ENCODE measurements at regions not wholly inside any gene's neighbourhood (a gene's known extent, or its start where the extent isn't known, plus 50 kb on each side); places are given as distances from the start of the nearest gene placed in this dataset.

DNA sequence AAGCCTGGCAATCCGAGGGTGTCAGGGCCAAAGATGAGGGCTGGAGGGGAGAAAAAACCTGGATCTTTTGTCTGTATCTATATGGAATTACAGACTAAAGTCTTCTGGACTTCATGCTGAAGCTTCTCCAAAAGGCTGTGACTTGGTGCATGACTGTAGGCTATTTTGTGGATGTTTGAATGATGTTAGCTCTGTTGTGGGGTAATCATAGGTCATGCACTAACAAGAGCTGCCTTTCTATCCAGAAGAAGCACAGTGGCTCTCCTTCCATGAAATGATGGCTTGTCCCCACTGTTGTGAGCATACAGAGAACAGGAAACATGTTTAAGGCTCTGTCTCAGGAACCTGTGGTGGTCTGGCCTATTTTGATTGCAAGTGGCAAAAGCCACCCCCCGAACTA, 263.3 kb upstream of the PLET1 start:
- H2AFZ ChIP-seq (ENCODE audit: low read length): no peak overlapping the region
- no peaks in the 10 kb centered on the region for H3K4me1 ChIP-seq (ENCODE audit: low read length)

DNA sequence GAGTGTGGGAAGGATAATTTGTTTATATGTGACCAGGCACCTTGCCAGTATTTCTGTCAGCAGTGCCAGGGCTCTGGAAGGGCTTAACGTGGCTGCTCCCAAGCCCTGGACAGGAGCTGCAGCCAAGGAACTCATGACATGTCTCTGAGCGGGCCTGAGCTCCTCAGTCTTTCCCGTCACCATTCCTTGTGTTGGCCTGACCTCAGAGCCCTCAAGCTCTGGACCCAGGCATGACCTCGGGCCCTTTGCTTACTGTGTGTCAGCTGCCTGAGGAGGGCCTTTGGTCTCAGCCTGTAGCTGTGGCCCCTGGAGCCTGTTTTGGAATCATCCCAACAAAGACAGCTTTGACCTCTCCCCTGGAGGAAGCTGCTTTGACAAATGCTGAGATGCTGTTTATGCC, 264.1 kb upstream of the PLET1 start:
- H3K9me2 ChIP-seq (replicated peaks; ENCODE audit: insufficient read depth, low read length): no peaks in the 10 kb centered on the region
- no peaks in the 10 kb centered on the region for H3K4me1 ChIP-seq (ENCODE audit: low read length)
- no peaks in the 10 kb centered on the region for H4K20me1 ChIP-seq (ENCODE audit: insufficient read depth, low read depth, low read length)
- no peak overlapping the region for H3K4me3 ChIP-seq (ENCODE audit: low read length)
- no peaks in the 10 kb centered on the region for H3K27me3 ChIP-seq (ENCODE audit: low read length)
- no peak overlapping the region for H3K9ac ChIP-seq (ENCODE audit: low read length)
- DNase-seq: no peak
- H3K36me3 ChIP-seq (ENCODE audit: insufficient read depth, low read length): no peaks in the 10 kb centered on the region
- no peak overlapping the region for H3K27ac ChIP-seq (ENCODE audit: low read length)
- H3K4me2 ChIP-seq (ENCODE audit: low read depth, low read length, poor library complexity, severe bottlenecking): no peak overlapping the region
- H3K79me2 ChIP-seq (ENCODE audit: low read length): no peaks in the 10 kb centered on the region
- no peaks in the 10 kb centered on the region for H3K9me3 ChIP-seq (ENCODE audit: low read length)
- H2AFZ ChIP-seq (ENCODE audit: low read length): no peak overlapping the region

More for the DNA sequence above, 263.3 kb upstream of the PLET1 start:
- DNase-seq: no peak
- no peaks in the 10 kb centered on the region for H3K9me2 ChIP-seq (replicated peaks; ENCODE audit: insufficient read depth, low read length)
- H3K9me3 ChIP-seq (ENCODE audit: low read length): no peaks in the 10 kb centered on the region
- H3K4me2 ChIP-seq (ENCODE audit: low read depth, low read length, poor library complexity, severe bottlenecking): no peak overlapping the region
- H3K27ac ChIP-seq (ENCODE audit: low read length): no peak overlapping the region
- no peak overlapping the region for H3K4me3 ChIP-seq (ENCODE audit: low read length)
- H3K9ac ChIP-seq (ENCODE audit: low read length): no peak overlapping the region
- no peaks in the 10 kb centered on the region for H3K27me3 ChIP-seq (ENCODE audit: low read length)
- no peaks in the 10 kb centered on the region for H3K79me2 ChIP-seq (ENCODE audit: low read length)
- no peaks in the 10 kb centered on the region for H3K36me3 ChIP-seq (ENCODE audit: insufficient read depth, low read length)
- no peaks in the 10 kb centered on the region for H4K20me1 ChIP-seq (ENCODE audit: insufficient read depth, low read depth, low read length)

DNA sequence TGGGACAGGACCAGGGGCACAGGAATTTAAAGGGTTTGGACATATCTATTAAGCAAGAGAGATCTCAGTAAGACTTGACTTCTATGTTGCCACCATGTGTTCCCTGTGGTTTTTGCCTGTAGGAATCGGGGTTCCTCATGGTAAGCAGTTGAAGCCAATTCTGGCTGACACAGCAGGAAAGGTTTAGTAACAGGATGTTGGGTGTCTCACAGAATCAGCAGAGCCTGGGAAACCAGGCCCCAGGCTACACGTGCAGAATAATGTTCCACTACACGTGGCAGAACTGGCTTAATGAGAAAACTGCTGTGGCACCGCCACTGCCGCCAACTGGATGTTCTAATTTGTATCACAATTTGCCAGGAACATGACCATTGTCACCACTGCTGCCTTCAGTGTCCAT, 264.6 kb upstream of the PLET1 start:
- H2AFZ ChIP-seq (ENCODE audit: low read length): no peak overlapping the region

DNA sequence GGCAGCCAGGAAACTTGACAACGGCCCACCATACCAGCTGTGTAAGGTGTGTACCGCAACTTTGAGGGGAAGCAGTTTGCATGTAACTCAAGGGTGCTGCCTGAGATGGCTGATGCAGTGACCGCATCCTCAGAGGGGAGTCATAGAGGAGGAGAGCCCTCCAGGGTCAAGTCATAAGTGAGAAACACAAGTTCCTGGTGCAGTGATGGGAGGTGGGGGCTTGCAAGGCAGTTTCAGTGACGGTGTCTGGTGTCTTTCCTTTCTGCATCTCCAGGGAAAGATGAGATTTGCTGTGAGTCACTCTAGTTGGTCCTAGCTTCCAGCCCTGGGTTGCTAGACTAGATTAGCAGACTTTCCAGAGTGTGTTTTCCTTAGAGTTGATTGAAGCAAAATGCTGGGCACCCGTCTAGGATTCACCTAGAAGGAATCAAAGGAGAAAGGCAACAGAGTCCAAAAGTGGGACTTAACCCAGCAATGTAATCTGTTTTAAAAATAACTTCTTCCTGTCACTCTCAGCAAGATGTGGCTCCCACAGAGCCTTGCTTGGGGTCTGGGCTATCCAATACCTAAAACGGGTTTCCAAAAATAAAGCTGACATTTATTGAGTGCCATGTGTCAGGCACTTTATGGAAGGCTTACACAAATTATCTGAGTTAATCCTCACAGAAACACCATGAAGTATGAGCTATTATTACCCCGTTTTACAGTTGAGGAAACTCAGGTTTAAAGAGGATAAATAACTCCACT, 265.4 kb upstream of the PLET1 start:
- Histone ChIP-seq H2AFZ (ENCODE audit: low read length) (no peak overlapping the region), H3K4me3 (ENCODE audit: low read length) (no peak overlapping the region), H3K9me3 (ENCODE audit: low read length) (no peaks in the 10 kb centered on the region), H3K27ac (ENCODE audit: low read length) (no peak overlapping the region), H3K4me2 (ENCODE audit: low read depth, low read length, poor library complexity, severe bottlenecking) (no peak overlapping the region), H4K20me1 (ENCODE audit: insufficient read depth, low read depth, low read length) (no peaks in the 10 kb centered on the region), H3K27me3 (ENCODE audit: low read length) (no peaks in the 10 kb centered on the region), H3K9ac (ENCODE audit: low read length) (no peak overlapping the region), H3K9me2 (replicated peaks; ENCODE audit: insufficient read depth, low read length) (no peaks in the 10 kb centered on the region), H3K4me1 (ENCODE audit: low read length) (no peaks in the 10 kb centered on the region), H3K36me3 (ENCODE audit: insufficient read depth, low read length) (no peaks in the 10 kb centered on the region), H3K79me2 (ENCODE audit: low read length) (no peaks in the 10 kb centered on the region)
- no peak for DNase-seq

More for the DNA sequence above, 264.6 kb upstream of the PLET1 start:
- no peaks in the 10 kb centered on the region for H3K36me3 ChIP-seq (ENCODE audit: insufficient read depth, low read length)
- H3K27me3 ChIP-seq (ENCODE audit: low read length): no peaks in the 10 kb centered on the region
- no peak overlapping the region for H3K4me3 ChIP-seq (ENCODE audit: low read length)
- no peak for DNase-seq
- no peaks in the 10 kb centered on the region for H3K79me2 ChIP-seq (ENCODE audit: low read length)
- no peak overlapping the region for H3K4me2 ChIP-seq (ENCODE audit: low read depth, low read length, poor library complexity, severe bottlenecking)
- no peaks in the 10 kb centered on the region for H4K20me1 ChIP-seq (ENCODE audit: insufficient read depth, low read depth, low read length)
- H3K4me1 ChIP-seq (ENCODE audit: low read length): no peaks in the 10 kb centered on the region
- no peak overlapping the region for H3K27ac ChIP-seq (ENCODE audit: low read length)
- H3K9me2 ChIP-seq (replicated peaks; ENCODE audit: insufficient read depth, low read length): no peaks in the 10 kb centered on the region
- no peak overlapping the region for H3K9ac ChIP-seq (ENCODE audit: low read length)
- H3K9me3 ChIP-seq (ENCODE audit: low read length): no peaks in the 10 kb centered on the region

DNA sequence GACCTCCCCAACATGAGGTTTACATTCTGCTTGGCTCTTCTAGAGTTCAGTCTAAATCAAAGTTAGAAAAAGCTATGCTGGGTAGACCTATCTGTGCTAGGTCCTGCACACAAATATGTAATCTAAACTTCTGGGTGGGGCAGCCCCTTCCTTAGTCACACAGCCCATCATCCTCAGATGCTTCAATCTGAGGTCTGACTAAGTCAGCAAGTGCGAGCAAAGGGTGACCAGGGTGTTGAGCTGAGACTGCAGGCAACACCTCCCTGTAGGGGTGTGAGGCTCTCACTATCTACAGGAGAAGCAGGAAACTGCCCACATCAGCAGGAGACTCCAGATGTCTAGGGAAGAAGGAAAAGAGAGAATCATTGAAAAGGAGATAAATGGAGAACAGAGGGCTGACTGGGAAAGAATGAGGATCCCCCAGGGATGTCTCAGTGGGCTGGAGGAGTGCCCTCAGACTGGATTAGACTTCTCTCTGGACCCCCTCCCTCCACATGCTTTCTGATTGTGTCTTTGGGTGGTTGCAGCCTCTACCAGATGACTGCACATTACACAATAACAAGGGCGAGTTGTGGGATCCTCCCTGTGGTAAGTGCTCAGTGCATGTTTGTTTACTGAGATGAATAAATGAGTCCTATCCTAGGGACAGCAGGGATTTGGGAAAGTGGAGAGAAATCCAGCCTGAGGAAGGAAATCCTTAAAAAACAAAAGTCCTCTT, 266.2 kb upstream of the PLET1 start:
- Histone ChIP-seq H2AFZ (ENCODE audit: low read length) (no peak overlapping the region), H3K79me2 (ENCODE audit: low read length) (no peaks in the 10 kb centered on the region), H3K9ac (ENCODE audit: low read length) (no peak overlapping the region), H3K4me2 (ENCODE audit: low read depth, low read length, poor library complexity, severe bottlenecking) (no peak overlapping the region), H3K4me1 (ENCODE audit: low read length) (no peaks in the 10 kb centered on the region), H3K9me3 (ENCODE audit: low read length) (no peaks in the 10 kb centered on the region), H3K27ac (ENCODE audit: low read length) (no peak overlapping the region), H3K36me3 (ENCODE audit: insufficient read depth, low read length) (no peaks in the 10 kb centered on the region), H4K20me1 (ENCODE audit: insufficient read depth, low read depth, low read length) (no peaks in the 10 kb centered on the region), H3K4me3 (ENCODE audit: low read length) (no peak overlapping the region), H3K27me3 (ENCODE audit: low read length) (no peaks in the 10 kb centered on the region), H3K9me2 (replicated peaks; ENCODE audit: insufficient read depth, low read length) (no peaks in the 10 kb centered on the region)
- no peak for DNase-seq

DNA sequence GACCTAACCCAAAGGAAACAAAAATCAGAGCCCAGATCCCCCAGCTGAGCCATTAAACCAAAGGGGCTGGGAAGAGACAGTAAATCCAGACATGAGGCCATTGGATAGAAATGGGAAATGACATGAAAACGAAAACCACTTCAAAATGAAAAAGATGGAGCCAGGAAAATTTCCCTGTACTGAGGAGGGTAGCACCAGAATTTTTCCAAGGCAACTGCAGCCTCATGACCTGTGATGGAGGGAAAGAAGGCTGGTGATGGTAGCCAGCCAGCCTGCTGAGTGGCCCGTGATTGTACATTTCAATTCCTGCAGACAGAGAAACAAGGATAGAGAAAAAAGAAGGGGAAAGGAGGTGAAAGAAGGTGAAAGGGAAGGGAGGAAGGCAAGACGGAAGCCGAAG, 268.4 kb upstream of the PLET1 start:
- H3K4me3 ChIP-seq (ENCODE audit: low read length): no peak overlapping the region
- no peak for DNase-seq
- no peaks in the 10 kb centered on the region for H3K27me3 ChIP-seq (ENCODE audit: low read length)
- H2AFZ ChIP-seq (ENCODE audit: low read length): no peak overlapping the region
- no peaks in the 10 kb centered on the region for H3K36me3 ChIP-seq (ENCODE audit: insufficient read depth, low read length)
- H3K4me1 ChIP-seq (ENCODE audit: low read length): no peaks in the 10 kb centered on the region
- H3K9me3 ChIP-seq (ENCODE audit: low read length): no peaks in the 10 kb centered on the region
- no peak overlapping the region for H3K27ac ChIP-seq (ENCODE audit: low read length)
- H3K9me2 ChIP-seq (replicated peaks; ENCODE audit: insufficient read depth, low read length): no peaks in the 10 kb centered on the region
- no peak overlapping the region for H3K9ac ChIP-seq (ENCODE audit: low read length)
- H3K4me2 ChIP-seq (ENCODE audit: low read depth, low read length, poor library complexity, severe bottlenecking): no peak overlapping the region
- no peaks in the 10 kb centered on the region for H3K79me2 ChIP-seq (ENCODE audit: low read length)
- no peaks in the 10 kb centered on the region for H4K20me1 ChIP-seq (ENCODE audit: insufficient read depth, low read depth, low read length)

DNA sequence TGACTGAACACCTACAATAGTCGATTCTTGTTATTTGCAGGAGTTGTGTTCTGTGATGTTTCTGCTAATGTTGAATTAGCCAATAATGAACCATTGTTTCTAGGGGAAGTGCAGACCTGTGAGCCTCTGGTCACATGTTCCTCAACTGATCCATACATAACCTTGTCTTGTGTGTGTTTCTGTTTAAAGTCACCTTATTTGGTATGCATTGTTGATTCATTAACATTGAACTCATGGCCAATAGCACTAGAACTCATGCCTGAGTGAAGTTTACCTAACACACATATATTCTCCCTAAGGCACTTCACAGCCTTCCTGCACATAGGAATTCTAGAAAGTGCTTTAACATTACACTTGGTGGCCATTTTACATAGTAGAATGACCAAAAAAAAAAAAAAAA, 271.8 kb upstream of the PLET1 start:
- H4K20me1 ChIP-seq (ENCODE audit: insufficient read depth, low read depth, low read length): no peaks in the 10 kb centered on the region
- no peak for DNase-seq
- no peaks in the 10 kb centered on the region for H3K79me2 ChIP-seq (ENCODE audit: low read length)
- no peak overlapping the region for H3K4me2 ChIP-seq (ENCODE audit: low read depth, low read length, poor library complexity, severe bottlenecking)
- no peaks in the 10 kb centered on the region for H3K9me2 ChIP-seq (replicated peaks; ENCODE audit: insufficient read depth, low read length)
- no peak overlapping the region for H3K4me3 ChIP-seq (ENCODE audit: low read length)
- no peak overlapping the region for H3K9ac ChIP-seq (ENCODE audit: low read length)
- no peak overlapping the region for H3K27ac ChIP-seq (ENCODE audit: low read length)
- no peaks in the 10 kb centered on the region for H3K9me3 ChIP-seq (ENCODE audit: low read length)
- H3K27me3 ChIP-seq (ENCODE audit: low read length): no peaks in the 10 kb centered on the region
- H2AFZ ChIP-seq (ENCODE audit: low read length): no peak overlapping the region
- peaks cover 6% of the 10 kb centered on the region for H3K4me1 ChIP-seq (ENCODE audit: low read length)
- no peaks in the 10 kb centered on the region for H3K36me3 ChIP-seq (ENCODE audit: insufficient read depth, low read length)

DNA sequence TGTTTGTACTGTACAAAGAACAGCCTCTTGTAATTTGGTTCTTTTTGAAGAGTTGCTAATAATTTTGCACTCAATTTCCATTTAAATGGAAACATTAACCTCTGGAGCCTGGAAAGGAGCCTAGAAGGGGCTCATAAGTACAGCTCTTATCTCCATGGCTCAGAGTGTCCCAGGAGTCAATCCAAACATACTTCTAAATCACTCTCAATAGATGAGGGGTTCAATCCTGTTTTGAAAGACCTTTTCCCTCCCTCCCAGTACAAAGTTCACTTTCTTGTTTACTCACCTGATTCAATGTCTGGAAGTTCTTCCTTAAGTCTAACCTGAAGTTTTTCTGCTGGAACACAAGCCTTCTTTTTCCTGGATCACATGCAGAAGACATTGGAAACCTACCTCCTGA, 273.0 kb upstream of the PLET1 start:
- Histone ChIP-seq H3K27ac (ENCODE audit: low read length) (no peak overlapping the region), H3K79me2 (ENCODE audit: low read length) (no peaks in the 10 kb centered on the region), H3K4me1 (ENCODE audit: low read length) (peaks cover 14% of the 10 kb centered on the region), H3K9ac (ENCODE audit: low read length) (no peak overlapping the region), H3K36me3 (ENCODE audit: insufficient read depth, low read length) (no peaks in the 10 kb centered on the region), H4K20me1 (ENCODE audit: insufficient read depth, low read depth, low read length) (no peaks in the 10 kb centered on the region), H3K9me3 (ENCODE audit: low read length) (no peaks in the 10 kb centered on the region), H3K9me2 (replicated peaks; ENCODE audit: insufficient read depth, low read length) (no peaks in the 10 kb centered on the region), H3K27me3 (ENCODE audit: low read length) (no peaks in the 10 kb centered on the region), H3K4me3 (ENCODE audit: low read length) (no peak overlapping the region), H2AFZ (ENCODE audit: low read length) (no peak overlapping the region), H3K4me2 (ENCODE audit: low read depth, low read length, poor library complexity, severe bottlenecking) (no peak overlapping the region)
- DNase-seq: no peak

All from Karpas-422 (cell line).